CD14-positive monocyte (primary cell): ENCODE measurements at regions not wholly inside any gene's neighbourhood (a gene's known extent, or its start where the extent isn't known, plus 50 kb on each side); places are given as distances from the start of the nearest gene placed in this dataset.

ENCODE experiments used
- DNase-seq, 3 donors: peaks; one replicate each; pipeline ENCODE4 v3.0.0-alpha.2; 2011 to 2022
- H2AFZ ChIP-seq: 2 replicates; pipeline ENCODE4 v1.6.0; 2012; ENCODE audit warnings: mild to moderate bottlenecking, low read depth, low read length, inconsistent platforms; ENCODE audit not compliant: insufficient read depth, poor library complexity, severe bottlenecking
- H3K27ac ChIP-seq, 2 donors: 1 replicate in 1 of 2; 2 replicates in 1 of 2; pipeline ENCODE4 v1.5.1; 2012 to 2013; ENCODE audit warnings: low read length in 2 of 2, control low read depth in 1 of 2, inconsistent platforms in 1 of 2, low read depth in 1 of 2, mild to moderate bottlenecking in 1 of 2
- H3K27me3 ChIP-seq, 2 donors: one replicate each; pipeline versions ENCODE4 v1.6.0 to v1.6.1; 2011 to 2013; ENCODE audit warnings: low read length in 2 of 2; ENCODE audit not compliant: control insufficient read depth in 2 of 2, insufficient read depth in 2 of 2
- H3K36me3 ChIP-seq, 2 donors: replicated peaks in 1 of 2; 1 replicate in 1 of 2; 2 replicates in 1 of 2; pipeline versions ENCODE4 v1.5.1 to v1.6.1; 2012 to 2013; ENCODE audit warnings: low read length in 2 of 2, control low read depth in 1 of 2, inconsistent platforms in 1 of 2, mild to moderate bottlenecking in 1 of 2; ENCODE audit not compliant: insufficient read depth in 2 of 2, control insufficient read depth in 1 of 2
- H3K4me1 ChIP-seq, 2 donors: 1 replicate in 1 of 2; 2 replicates in 1 of 2; pipeline versions ENCODE4 v1.5.1 to v1.6.1; 2012 to 2013; ENCODE audit warnings: low read length in 2 of 2, control low read depth in 1 of 2, inconsistent platforms in 1 of 2, mild to moderate bottlenecking in 1 of 2, moderate library complexity in 1 of 2; ENCODE audit not compliant: insufficient read depth in 2 of 2, control insufficient read depth in 1 of 2
- H3K4me2 ChIP-seq: replicated peaks from 2 replicates; pipeline ENCODE3; 2012; ENCODE audit warnings: low read length, moderate library complexity, mild to moderate bottlenecking; ENCODE audit not compliant: poor library complexity, severe bottlenecking; ENCODE audit errors: extremely low read depth
- H3K4me3 ChIP-seq, 3 experiments: fragments of 200-600 bp in 1 of 3; sonication (generic) in 1 of 3; replicated peaks in 1 of 3; 1 replicate in 2 of 3; 2 replicates in 1 of 3; pipeline ENCODE4 v1.5.1; 2011 to 2013; ENCODE audit warnings: low read length in 3 of 3, mild to moderate bottlenecking in 3 of 3, control low read depth in 2 of 3, low read depth in 2 of 3, inconsistent platforms in 1 of 3, moderate library complexity in 1 of 3
- H3K79me2 ChIP-seq: 2 replicates; pipeline ENCODE4 v1.6.0; 2012; ENCODE audit warnings: mild to moderate bottlenecking, control low read depth, inconsistent platforms, low read length, moderate library complexity; ENCODE audit not compliant: insufficient read depth
- H3K9ac ChIP-seq: 2 replicates; pipeline ENCODE4 v1.6.0; 2017; ENCODE audit warnings: low read length, mild to moderate bottlenecking; ENCODE audit not compliant: insufficient read depth, poor library complexity, severe bottlenecking
- H3K9me3 ChIP-seq, 2 donors: replicated peaks in 1 of 2; 1 replicate in 1 of 2; 2 replicates in 1 of 2; pipeline versions ENCODE4 v1.5.1 to v1.6.1; 2012 to 2013; ENCODE audit warnings: low read length in 2 of 2, control low read depth in 1 of 2; ENCODE audit not compliant: control insufficient read depth in 1 of 2, insufficient read depth in 1 of 2
- H4K20me1 ChIP-seq: 2 replicates; pipeline ENCODE4 v1.6.0; 2012; ENCODE audit warnings: mild to moderate bottlenecking, low read length, control low read depth, moderate library complexity; ENCODE audit not compliant: insufficient read depth
- H3K27ac Mint-ChIP-seq, 7 donors: one replicate each; pipeline ENCODE4 v1.8.0; 2020; ENCODE audit warnings: mild to moderate bottlenecking in 7 of 7, mixed read lengths in 7 of 7, moderate library complexity in 6 of 7, inconsistent platforms in 2 of 7
- H3K27me3 Mint-ChIP-seq, 3 donors: one replicate each; pipeline ENCODE4 v1.8.0; 2021 to 2022; ENCODE audit warnings: low read depth in 3 of 3, mild to moderate bottlenecking in 3 of 3, mixed read lengths in 3 of 3, moderate library complexity in 3 of 3, inconsistent platforms in 1 of 3
- H3K36me3 Mint-ChIP-seq, 2 donors: one replicate each; pipeline ENCODE4 v1.8.0; 2020; ENCODE audit warnings: mixed read lengths in 2 of 2, inconsistent platforms in 1 of 2, mild to moderate bottlenecking in 1 of 2
- H3K4me1 Mint-ChIP-seq: one replicate; pipeline ENCODE4 v1.8.0; 2020; ENCODE audit warnings: mild to moderate bottlenecking, mixed read lengths
- H3K4me3 Mint-ChIP-seq, 2 donors: one replicate each; pipeline ENCODE4 v1.8.0; 2020; ENCODE audit warnings: mild to moderate bottlenecking in 2 of 2, mixed read lengths in 2 of 2, moderate library complexity in 1 of 2
- H3K9me3 Mint-ChIP-seq, 7 donors: one replicate each; pipeline ENCODE4 v1.8.0; 2020 to 2022; ENCODE audit warnings: mixed read lengths in 7 of 7, mild to moderate bottlenecking in 6 of 7, moderate library complexity in 6 of 7, inconsistent platforms in 2 of 7
- CTCF ChIP-seq: fragments of 200-600 bp; IDR thresholded peaks from one replicate; pipeline ENCODE4 v1.8.0; 2022; ENCODE audit warnings: antibody characterized with exemption, mild to moderate bottlenecking
- WGBS: methylation state at CpG from one replicate; pipeline ENCODE4 v1.1.5; 2013; ENCODE audit warnings: missing lambda C conversion rate; ENCODE audit not compliant: insufficient coverage; 5-methylcytosine and 5-hydroxymethylcytosine counted together
- intact Hi-C, 2 donors: fragments of 100-400 bp; cut with micrococcal nuclease; formaldehyde crosslinking; loops; one replicate each; pipeline versions ENCODE4 v1.15.0 to v1.15.1; 2023

- WGBS = 0% methylated on average over 2 of the region's 3 CpGs
- intact Hi-C loops = no loop called here
- no peaks in the 10 kb centered on the region for H3K27me3 ChIP-seq
- H3K79me2 ChIP-seq = no peaks in the 10 kb centered on the region
- Mint-ChIP-seq H3K4me1 (no peaks in the 10 kb centered on the region), H3K4me3 (no peak overlapping the region), H3K36me3 (no peaks in the 10 kb centered on the region), H3K9me3 (peaks cover 4 to 26% (median 9%) of the 10 kb centered on the region in 7 donors), H3K27ac (no peak overlapping the region), H3K27me3 (peaks cover 4 to 9% (median 6%) of the 10 kb centered on the region in 3 donors)
- no peaks in the 10 kb centered on the region for H4K20me1 ChIP-seq
- H3K4me3 ChIP-seq = no peak overlapping the region
- H3K4me2 ChIP-seq = no peak overlapping the region
- DNase-seq = no peak
- no peak overlapping the region for H3K27ac ChIP-seq
- no peaks in the 10 kb centered on the region for H3K4me1 ChIP-seq
- H2AFZ ChIP-seq = no peak overlapping the region
- no peaks in the 10 kb centered on the region for H3K36me3 ChIP-seq
- TF ChIP-seq CTCF = no peak
- H3K9ac ChIP-seq = no peak overlapping the region
- H3K9me3 ChIP-seq = peaks cover 11 to 17% of the 10 kb centered on the region in 2 donors
Measured at GRCh38 chr18:25710981-25711380, 359.0 kb upstream of the ZNF521 start.

GRCh38 chr18:25705650-25706049 lies 353.7 kb upstream of the ZNF521 start:
- Histone ChIP-seq H3K27me3 (no peaks in the 10 kb centered on the region), H2AFZ (no peak overlapping the region), H3K4me1 (no peaks in the 10 kb centered on the region), H3K9ac (no peak overlapping the region), H3K9me3 (no peaks in the 10 kb centered on the region), H4K20me1 (no peaks in the 10 kb centered on the region), H3K4me2 (no peak overlapping the region), H3K27ac (no peak overlapping the region), H3K4me3 (no peak overlapping the region), H3K79me2 (no peaks in the 10 kb centered on the region), H3K36me3 (no peaks in the 10 kb centered on the region)
- TF ChIP-seq CTCF = no peak
- H3K4me1 Mint-ChIP-seq = no peaks in the 10 kb centered on the region
- H3K27ac Mint-ChIP-seq = no peak overlapping the region
- H3K27me3 Mint-ChIP-seq = peaks cover 2 to 6% (median 6%) of the 10 kb centered on the region in 3 donors
- no peaks in the 10 kb centered on the region for H3K36me3 Mint-ChIP-seq
- intact Hi-C loops = no loop called here
- H3K9me3 Mint-ChIP-seq = peaks cover 0 to 5% (median 0%) of the 10 kb centered on the region in 7 donors
- WGBS = no CpG with 5 or more reads among the region's 2 CpGs
- DNase-seq = no peak
- no peak overlapping the region for H3K4me3 Mint-ChIP-seq
